ENCODE measurements at regions not wholly inside any gene's neighbourhood (a gene's known extent, or its start where the extent isn't known, plus 50 kb on each side); places are given as distances from the start of the nearest gene placed in this dataset.

GRCh38 chr5:123262216-123262823 is 160.9 kb downstream of the CEP120 start:
- TF ChIP-seq CTCF (IDR thresholded peaks at IDR 0.05) (no peak), REST (IDR thresholded peaks at IDR 0.05; ENCODE audit: insufficient read depth in 1 of 2, low read depth in 2 of 2, low read length in 1 of 2) (no peak), POLR2AphosphoS5 (IDR thresholded peaks at IDR 0.05; ENCODE audit: low read depth, low read length) (no peak), TCF7L2 (IDR thresholded peaks at IDR 0.05; ENCODE audit: low read depth, low read length) (no peak), SIN3A (IDR thresholded peaks at IDR 0.05; ENCODE audit: borderline replicate concordance, insufficient read depth, low read depth, low read length) (no peak)

Measured in Panc1 (cell line).